ENCODE measurements at regions not wholly inside any gene's neighbourhood (a gene's known extent, or its start where the extent isn't known, plus 50 kb on each side); places are given as distances from the start of the nearest gene placed in this dataset.
A peak's percentile ranks its signal among the peaks of the same experiment; 100 is the strongest.
"Not testable (repeated sequence)": the region's sequence is repeated elsewhere in the genome, so short reads cannot be mapped to it uniquely, and the experiment has no call there.

- Histone ChIP-seq H3K27ac (ENCODE audit: low read depth, low read length) (peak overlapping the region; percentile 89), H3K27me3 (ENCODE audit: control insufficient read depth, insufficient read depth, low read length) (peaks cover 5% of the 10 kb centered on the region), H3K9me3 (ENCODE audit: control insufficient read depth, insufficient read depth, low read length) (no peaks in the 10 kb centered on the region), H3K4me3 (ENCODE audit: low read depth, low read length) (peak overlapping the region; percentile 63), H3K36me3 (ENCODE audit: control insufficient read depth, insufficient read depth, low read length) (no peaks in the 10 kb centered on the region), H3K4me1 (ENCODE audit: control insufficient read depth, insufficient read depth, low read length) (peaks cover 10% of the 10 kb centered on the region)
- WGBS (ENCODE audit: insufficient coverage): no CpG with 5 or more reads among the region's 2 CpGs
- DNase-seq (ENCODE audit: low read depth in 4 of 6, low spot score in 6 of 6): peak in 1 of 6 donors; percentile 21
Observed at GRCh38 chrX:52261125-52261462, 76.4 kb downstream of the MAGED4 start.

- Histone ChIP-seq H3K27me3 (ENCODE audit: control insufficient read depth, insufficient read depth, low read length) (peaks cover 9% of the 10 kb centered on the region), H3K4me3 (ENCODE audit: low read depth, low read length) (peak overlapping the region; percentile 63), H3K36me3 (ENCODE audit: control insufficient read depth, insufficient read depth, low read length) (no peaks in the 10 kb centered on the region), H3K4me1 (ENCODE audit: control insufficient read depth, insufficient read depth, low read length) (peaks cover 10% of the 10 kb centered on the region), H3K9me3 (ENCODE audit: control insufficient read depth, insufficient read depth, low read length) (no peaks in the 10 kb centered on the region), H3K27ac (ENCODE audit: low read depth, low read length) (peak overlapping the region; percentile 89)
- WGBS (ENCODE audit: insufficient coverage): 1% methylated on average over 38 of the region's 41 CpGs
- peak; percentile 64 to 98 (median 90) for DNase-seq (ENCODE audit: low read depth in 4 of 6, low spot score in 6 of 6)
Observed at GRCh38 chrX:52261463-52262194, 76.9 kb downstream of the MAGED4 start.

GRCh38 chrX:52262195-52262546, 77.5 kb downstream of the MAGED4 start:
- H3K4me1 ChIP-seq (ENCODE audit: control insufficient read depth, insufficient read depth, low read length): peaks cover 10% of the 10 kb centered on the region
- peak overlapping the region; percentile 63 for H3K4me3 ChIP-seq (ENCODE audit: low read depth, low read length)
- H3K9me3 ChIP-seq (ENCODE audit: control insufficient read depth, insufficient read depth, low read length): no peaks in the 10 kb centered on the region
- peaks cover 10% of the 10 kb centered on the region for H3K27me3 ChIP-seq (ENCODE audit: control insufficient read depth, insufficient read depth, low read length)
- H3K36me3 ChIP-seq (ENCODE audit: control insufficient read depth, insufficient read depth, low read length): no peaks in the 10 kb centered on the region
- H3K27ac ChIP-seq (ENCODE audit: low read depth, low read length): peak overlapping the region; percentile 89
- DNase-seq (ENCODE audit: low read depth in 4 of 6, low spot score in 6 of 6): no peak
- WGBS (ENCODE audit: insufficient coverage): 8% methylated on average over 19 of the region's 19 CpGs

- H3K27me3 ChIP-seq (ENCODE audit: control insufficient read depth, insufficient read depth, low read length): peaks cover 7% of the 10 kb centered on the region
- no peak for DNase-seq (ENCODE audit: low read depth in 4 of 6, low spot score in 6 of 6)
- peaks cover 10% of the 10 kb centered on the region for H3K4me1 ChIP-seq (ENCODE audit: control insufficient read depth, insufficient read depth, low read length)
- 56% methylated on average over 2 of the region's 5 CpGs for WGBS (ENCODE audit: insufficient coverage)
- H3K4me3 ChIP-seq (ENCODE audit: low read depth, low read length): no peak overlapping the region
- no peak overlapping the region for H3K27ac ChIP-seq (ENCODE audit: low read depth, low read length)
- no peaks in the 10 kb centered on the region for H3K36me3 ChIP-seq (ENCODE audit: control insufficient read depth, insufficient read depth, low read length)
- H3K9me3 ChIP-seq (ENCODE audit: control insufficient read depth, insufficient read depth, low read length): no peaks in the 10 kb centered on the region
Observed at GRCh38 chrX:52263417-52263816, 78.7 kb downstream of the MAGED4 start.

- WGBS (ENCODE audit: insufficient coverage): 30% methylated on average over 3 of the region's 4 CpGs
- DNase-seq (ENCODE audit: low read depth in 4 of 6, low spot score in 6 of 6): peak in 2 of 6 donors; percentile 3 to 15
- Histone ChIP-seq H3K4me1 (ENCODE audit: control insufficient read depth, insufficient read depth, low read length) (peaks cover 10% of the 10 kb centered on the region), H3K27me3 (ENCODE audit: control insufficient read depth, insufficient read depth, low read length) (peaks cover 13% of the 10 kb centered on the region), H3K9me3 (ENCODE audit: control insufficient read depth, insufficient read depth, low read length) (no peaks in the 10 kb centered on the region), H3K36me3 (ENCODE audit: control insufficient read depth, insufficient read depth, low read length) (no peaks in the 10 kb centered on the region), H3K4me3 (ENCODE audit: low read depth, low read length) (no peak overlapping the region), H3K27ac (ENCODE audit: low read depth, low read length) (no peak overlapping the region)
Observed at GRCh38 chrX:52265713-52266112, 81.0 kb downstream of the MAGED4 start.

GRCh38 chrX:52268502-52268901, 83.8 kb downstream of the MAGED4 start:
- H3K4me1 ChIP-seq (ENCODE audit: control insufficient read depth, insufficient read depth, low read length); H3K9me3 ChIP-seq (ENCODE audit: control insufficient read depth, insufficient read depth, low read length); H3K27ac ChIP-seq (ENCODE audit: low read depth, low read length); H3K36me3 ChIP-seq (ENCODE audit: control insufficient read depth, insufficient read depth, low read length); H3K4me3 ChIP-seq (ENCODE audit: low read depth, low read length); DNase-seq (ENCODE audit: low read depth in 4 of 6, low spot score in 6 of 6): not testable (repeated sequence)
- H3K27me3 ChIP-seq (ENCODE audit: control insufficient read depth, insufficient read depth, low read length): peaks cover 13% of the 10 kb centered on the region
- WGBS (ENCODE audit: insufficient coverage): no CpG with 5 or more reads among the region's 1 CpG

GRCh38 chrX:52270453-52271116, 85.9 kb downstream of the MAGED4 start:
- no peak overlapping the region for H3K27ac ChIP-seq (ENCODE audit: low read depth, low read length)
- H3K4me3 ChIP-seq (ENCODE audit: low read depth, low read length): no peak overlapping the region
- H3K27me3 ChIP-seq (ENCODE audit: control insufficient read depth, insufficient read depth, low read length): peaks cover 13% of the 10 kb centered on the region
- DNase-seq (ENCODE audit: low read depth in 4 of 6, low spot score in 6 of 6): no peak
- 6% methylated on average over 1 of the region's 4 CpGs for whole genome bisulfite sequencing (ENCODE audit: insufficient coverage)
- no peaks in the 10 kb centered on the region for H3K9me3 ChIP-seq (ENCODE audit: control insufficient read depth, insufficient read depth, low read length)
- no peaks in the 10 kb centered on the region for H3K4me1 ChIP-seq (ENCODE audit: control insufficient read depth, insufficient read depth, low read length)
- no peaks in the 10 kb centered on the region for H3K36me3 ChIP-seq (ENCODE audit: control insufficient read depth, insufficient read depth, low read length)

- DNase-seq (ENCODE audit: low read depth in 4 of 6, low spot score in 6 of 6): peak in 1 of 6 donors; percentile 2
- Histone ChIP-seq H3K4me1 (ENCODE audit: control insufficient read depth, insufficient read depth, low read length) (no peaks in the 10 kb centered on the region), H3K4me3 (ENCODE audit: low read depth, low read length) (no peak overlapping the region), H3K27ac (ENCODE audit: low read depth, low read length) (no peak overlapping the region), H3K36me3 (ENCODE audit: control insufficient read depth, insufficient read depth, low read length) (no peaks in the 10 kb centered on the region), H3K27me3 (ENCODE audit: control insufficient read depth, insufficient read depth, low read length) (peaks cover 11% of the 10 kb centered on the region), H3K9me3 (ENCODE audit: control insufficient read depth, insufficient read depth, low read length) (no peaks in the 10 kb centered on the region)
- WGBS (ENCODE audit: insufficient coverage): 58% methylated on average over 2 of the region's 2 CpGs
Observed at GRCh38 chrX:52271206-52271605, 86.5 kb downstream of the MAGED4 start.

GRCh38 chrX:52277666-52278065, 91.2 kb upstream of the XAGE2 start:
- H3K27ac ChIP-seq (ENCODE audit: low read depth, low read length): no peak overlapping the region
- no peaks in the 10 kb centered on the region for H3K36me3 ChIP-seq (ENCODE audit: control insufficient read depth, insufficient read depth, low read length)
- H3K4me1 ChIP-seq (ENCODE audit: control insufficient read depth, insufficient read depth, low read length): no peaks in the 10 kb centered on the region
- peaks cover 6% of the 10 kb centered on the region for H3K27me3 ChIP-seq (ENCODE audit: control insufficient read depth, insufficient read depth, low read length)
- no peaks in the 10 kb centered on the region for H3K9me3 ChIP-seq (ENCODE audit: control insufficient read depth, insufficient read depth, low read length)
- WGBS (ENCODE audit: insufficient coverage): 78% methylated on average over 8 of the region's 8 CpGs
- no peak for DNase-seq (ENCODE audit: low read depth in 4 of 6, low spot score in 6 of 6)
- no peak overlapping the region for H3K4me3 ChIP-seq (ENCODE audit: low read depth, low read length)

GRCh38 chrX:52280812-52281211, 88.0 kb upstream of the XAGE2 start:
- peaks cover 14% of the 10 kb centered on the region for H3K27me3 ChIP-seq (ENCODE audit: control insufficient read depth, insufficient read depth, low read length)
- H3K27ac ChIP-seq (ENCODE audit: low read depth, low read length): no peak overlapping the region
- no peak overlapping the region for H3K4me3 ChIP-seq (ENCODE audit: low read depth, low read length)
- H3K4me1 ChIP-seq (ENCODE audit: control insufficient read depth, insufficient read depth, low read length): no peaks in the 10 kb centered on the region
- 43% methylated on average over 1 of the region's 2 CpGs for whole genome bisulfite sequencing (ENCODE audit: insufficient coverage)
- H3K36me3 ChIP-seq (ENCODE audit: control insufficient read depth, insufficient read depth, low read length): no peaks in the 10 kb centered on the region
- H3K9me3 ChIP-seq (ENCODE audit: control insufficient read depth, insufficient read depth, low read length): no peaks in the 10 kb centered on the region
- no peak for DNase-seq (ENCODE audit: low read depth in 4 of 6, low spot score in 6 of 6)
